ENCODE measurements at regions not wholly inside any gene's neighbourhood (a gene's known extent, or its start where the extent isn't known, plus 50 kb on each side); places are given as distances from the start of the nearest gene placed in this dataset.

DNA sequence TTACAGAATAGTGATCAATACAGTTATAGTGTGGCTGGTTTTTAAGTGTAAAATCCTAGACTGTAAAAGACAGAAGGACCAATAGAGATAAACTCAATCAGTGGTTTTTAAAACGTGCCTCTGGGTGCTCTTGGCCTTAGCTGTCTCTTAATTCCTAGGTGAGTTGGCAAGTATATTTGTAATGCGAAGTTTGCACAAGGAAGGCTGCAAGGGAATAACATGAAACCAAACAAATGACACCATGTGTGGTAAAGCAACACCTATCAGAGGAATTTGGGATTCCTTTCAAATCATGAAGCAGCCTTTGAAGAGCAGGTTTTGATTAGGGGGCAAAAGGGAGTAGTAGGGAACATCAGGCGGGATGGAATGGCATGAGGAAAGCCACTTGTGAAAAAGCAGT, 284.6 kb downstream of the INHBA start:
- no peak for TF ChIP-seq CTCF (IDR thresholded peaks at IDR 0.05; ENCODE audit: low read depth, low read length)
- no peak for TF ChIP-seq EZH2phosphoT487 (IDR thresholded peaks at IDR 0.05; ENCODE audit: low read depth)

All from OCI-LY3 (cell line).